ENCODE measurements at regions not wholly inside any gene's neighbourhood (a gene's known extent, or its start where the extent isn't known, plus 50 kb on each side); places are given as distances from the start of the nearest gene placed in this dataset.

GRCh38 chr2:175864137-175864850, 137.8 kb downstream of the LNPK start:
- TF ChIP-seq CTCF (IDR thresholded peaks at IDR 0.05; ENCODE audit: insufficient read depth, low read depth, low read length), result no peak
- no peak for TF ChIP-seq EZH2 (IDR thresholded peaks at IDR 0.05; ENCODE audit: insufficient read depth, low read length)
